Esophagus muscularis mucosa (tissue), 4 donors: ENCODE measurements at regions not wholly inside any gene's neighbourhood (a gene's known extent, or its start where the extent isn't known, plus 50 kb on each side); places are given as distances from the start of the nearest gene placed in this dataset.
"Not testable (repeated sequence)": the region's sequence is repeated elsewhere in the genome, so short reads cannot be mapped to it uniquely, and the experiment has no call there.

Source experiments
- DNase-seq: peaks from one replicate; pipeline ENCODE4 v3.0.0-alpha.2; 2017; ENCODE audit errors: extremely low spot score
- H3K27ac ChIP-seq, 4 donors: fragments of 200-600 bp; sonication (generic); replicated peaks in 1 of 4; 1 replicate in 3 of 4; 2 replicates in 1 of 4; pipeline ENCODE4 v1.5.1; 2016 to 2019; ENCODE audit warnings: mild to moderate bottlenecking in 1 of 4
- H3K27me3 ChIP-seq, 4 donors: fragments of 200-600 bp; sonication (generic); one replicate each; pipeline versions ENCODE4 v1.5.1 to v1.6.0; 2016 to 2019
- H3K36me3 ChIP-seq, 4 donors: fragments of 200-600 bp; sonication (generic); one replicate each; pipeline ENCODE4 v1.5.1; 2016 to 2019
- H3K4me1 ChIP-seq, 4 donors: fragments of 200-600 bp; sonication (generic); one replicate each; pipeline ENCODE4 v1.5.1; 2016 to 2019
- H3K4me3 ChIP-seq, 4 donors: fragments of 200-600 bp; sonication (generic); 1 replicate in 2 of 4; 2 replicates in 2 of 4; pipeline ENCODE4 v1.5.1; 2016 to 2019; ENCODE audit warnings: mild to moderate bottlenecking in 4 of 4, moderate library complexity in 1 of 4
- H3K9me3 ChIP-seq, 4 donors: fragments of 200-600 bp; sonication (generic); 1 replicate in 3 of 4; 2 replicates in 1 of 4; pipeline ENCODE4 v1.5.1; 2016 to 2019
- EP300 ChIP-seq: sonication (generic); formaldehyde crosslinking; IDR thresholded peaks from one replicate; pipeline ENCODE4 v1.6.1; 2017; ENCODE audit warnings: antibody characterized with exemption
- POLR2A ChIP-seq: fragments of 450-650 bp; IDR thresholded peaks from one replicate; pipeline ENCODE4 v1.6.1; 2017; ENCODE audit warnings: antibody characterized with exemption, moderate library complexity, mild to moderate bottlenecking, low read depth
- POLR2AphosphoS5 ChIP-seq, 2 donors: sonication (generic); formaldehyde crosslinking; IDR thresholded peaks; one replicate each; pipeline ENCODE4 v1.6.1; 2017; ENCODE audit warnings: antibody characterized with exemption in 2 of 2
- WGBS: methylation state at CpG from one replicate; pipeline ENCODE4 v1.1.5; 2018; 5-methylcytosine and 5-hydroxymethylcytosine counted together
- intact Hi-C: fragments of 100-400 bp; cut with DNase I; formaldehyde crosslinking; loops from one replicate; pipeline ENCODE4 v1.15.1; 2023
- TF ChIP-seq, protein P1 (sequence below), 3 experiments: fragments of 200-600 bp in 2 of 3; fragments of 450-650 bp in 1 of 3; sonication (generic) in 2 of 3; IDR thresholded peaks; one replicate each; pipeline ENCODE4 v1.5.1; 2017 to 2019; ENCODE audit warnings: antibody characterized with exemption in 3 of 3, mild to moderate bottlenecking in 2 of 3, moderate library complexity in 1 of 3

DNA sequence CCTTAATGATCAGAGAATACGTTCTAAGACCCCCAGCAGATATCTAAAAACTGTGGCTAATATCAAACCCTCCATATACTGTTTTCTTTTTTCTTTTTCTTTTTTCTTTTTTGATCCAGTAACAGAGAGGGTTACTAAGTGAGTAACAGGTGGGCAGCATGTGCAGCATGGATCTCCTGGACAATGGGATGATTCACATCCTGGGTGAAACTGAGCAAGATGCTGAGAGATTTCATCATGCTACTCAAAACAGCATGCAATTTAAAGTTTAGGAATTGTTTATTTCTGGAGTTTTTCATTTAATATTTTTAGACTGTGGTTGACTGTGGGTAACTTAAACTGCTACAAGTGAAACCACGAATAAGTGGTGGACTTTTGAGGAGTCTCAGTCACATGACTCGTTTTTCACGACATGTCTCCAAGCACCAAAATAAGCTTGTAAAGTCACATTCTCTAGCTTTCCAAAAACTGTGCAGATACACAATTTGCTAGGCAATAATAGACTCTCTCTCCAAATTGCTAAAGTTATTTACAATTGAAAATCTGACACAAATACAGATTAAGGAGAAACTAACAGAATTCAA lies 716.2 kb downstream of the NXPH1 start:
- Histone ChIP-seq H3K4me1 (no peaks in the 10 kb centered on the region), H3K36me3 (no peaks in the 10 kb centered on the region), H3K9me3 (no peaks in the 10 kb centered on the region), H3K27me3 (no peaks in the 10 kb centered on the region), H3K27ac (no peak overlapping the region), H3K4me3 (no peak overlapping the region)
- no peak for TF ChIP-seq POLR2AphosphoS5 (IDR thresholded peaks at IDR 0.05)
- TF ChIP-seq, protein P1, sequence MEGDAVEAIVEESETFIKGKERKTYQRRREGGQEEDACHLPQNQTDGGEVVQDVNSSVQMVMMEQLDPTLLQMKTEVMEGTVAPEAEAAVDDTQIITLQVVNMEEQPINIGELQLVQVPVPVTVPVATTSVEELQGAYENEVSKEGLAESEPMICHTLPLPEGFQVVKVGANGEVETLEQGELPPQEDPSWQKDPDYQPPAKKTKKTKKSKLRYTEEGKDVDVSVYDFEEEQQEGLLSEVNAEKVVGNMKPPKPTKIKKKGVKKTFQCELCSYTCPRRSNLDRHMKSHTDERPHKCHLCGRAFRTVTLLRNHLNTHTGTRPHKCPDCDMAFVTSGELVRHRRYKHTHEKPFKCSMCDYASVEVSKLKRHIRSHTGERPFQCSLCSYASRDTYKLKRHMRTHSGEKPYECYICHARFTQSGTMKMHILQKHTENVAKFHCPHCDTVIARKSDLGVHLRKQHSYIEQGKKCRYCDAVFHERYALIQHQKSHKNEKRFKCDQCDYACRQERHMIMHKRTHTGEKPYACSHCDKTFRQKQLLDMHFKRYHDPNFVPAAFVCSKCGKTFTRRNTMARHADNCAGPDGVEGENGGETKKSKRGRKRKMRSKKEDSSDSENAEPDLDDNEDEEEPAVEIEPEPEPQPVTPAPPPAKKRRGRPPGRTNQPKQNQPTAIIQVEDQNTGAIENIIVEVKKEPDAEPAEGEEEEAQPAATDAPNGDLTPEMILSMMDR (IDR thresholded peaks at IDR 0.05), result no peak
- no peak for TF ChIP-seq POLR2A
- TF ChIP-seq EP300, result no peak
- intact Hi-C loops, result no loop called here
- DNase-seq, result no peak
- 88% methylated on average over 4 of the region's 4 CpGs for WGBS

DNA sequence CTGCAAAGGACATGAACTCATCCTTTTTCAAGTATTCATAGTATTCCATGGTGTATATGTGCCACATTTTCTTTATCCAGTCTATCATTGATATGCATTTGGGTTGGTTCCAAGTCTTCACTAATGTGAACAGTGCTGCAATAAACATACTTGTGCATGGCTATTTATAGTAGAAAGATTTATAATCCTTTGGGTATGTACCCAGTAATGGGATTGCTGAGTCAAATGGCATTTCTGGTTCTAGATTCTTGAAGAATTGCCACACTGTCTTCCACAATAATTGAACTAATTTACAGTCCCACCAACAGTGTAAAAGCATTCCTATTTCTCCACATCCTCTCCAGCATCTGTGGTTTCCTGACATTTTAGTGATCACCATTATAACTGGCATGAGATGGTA lies 730.3 kb downstream of the NXPH1 start:
- H3K9me3 ChIP-seq, DNase-seq, H3K36me3 ChIP-seq, intact Hi-C loops, H3K27me3 ChIP-seq, H3K27ac ChIP-seq, H3K4me1 ChIP-seq, H3K4me3 ChIP-seq: not testable (repeated sequence)

DNA sequence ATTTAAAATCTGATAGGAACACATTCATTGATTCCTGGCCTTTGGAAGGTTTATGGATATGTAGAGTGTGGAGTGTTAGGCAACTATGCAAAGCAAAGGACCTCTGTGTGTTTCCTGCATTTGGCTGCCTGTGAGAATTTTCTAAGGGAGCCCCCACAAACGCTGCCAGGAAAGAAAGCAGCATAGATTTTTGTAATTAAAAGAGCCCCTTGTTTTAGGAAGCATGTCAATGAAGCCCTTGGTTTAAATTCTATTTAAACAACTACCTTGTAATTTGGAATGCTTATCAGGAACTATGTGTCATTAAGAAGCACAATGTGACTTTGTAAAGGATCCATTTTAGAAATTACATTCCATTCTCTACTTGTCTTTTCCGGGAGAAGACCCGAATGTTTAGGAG lies 742.5 kb downstream of the NXPH1 start:
- Histone ChIP-seq H3K9me3 (no peaks in the 10 kb centered on the region), H3K4me1 (no peaks in the 10 kb centered on the region), H3K27ac (no peak overlapping the region), H3K36me3 (no peaks in the 10 kb centered on the region), H3K4me3 (no peak overlapping the region), H3K27me3 (no peaks in the 10 kb centered on the region)
- TF ChIP-seq POLR2A, result no peak
- TF ChIP-seq POLR2AphosphoS5 (IDR thresholded peaks at IDR 0.05), result no peak
- TF ChIP-seq EP300, result no peak
- TF ChIP-seq, protein P1 (IDR thresholded peaks at IDR 0.05), result no peak
- WGBS, result 46% methylated on average over 3 of the region's 3 CpGs
- intact Hi-C loops, result no loop called here
- no peak for DNase-seq

DNA sequence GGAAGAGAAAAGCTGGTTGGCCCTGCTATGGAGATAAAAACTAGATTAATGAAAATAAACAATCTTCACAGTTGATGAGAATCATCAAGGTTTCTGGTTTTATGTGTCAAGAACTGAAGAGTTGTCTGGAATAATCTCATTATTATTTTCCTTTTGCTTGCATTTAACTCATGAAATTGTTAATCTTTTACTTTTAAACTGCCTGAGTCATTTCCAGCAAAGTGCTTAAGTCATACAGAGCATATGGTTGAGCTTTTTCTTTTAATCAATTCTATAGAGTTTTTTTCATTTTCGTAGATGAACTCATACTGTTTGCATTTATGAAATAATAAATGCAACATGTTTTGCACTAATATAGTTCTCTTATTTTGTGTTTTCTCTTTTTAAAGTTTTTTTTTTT lies 747.9 kb downstream of the NXPH1 start:
- H3K9me3 ChIP-seq, result no peaks in the 10 kb centered on the region
- H3K27ac ChIP-seq, result no peak overlapping the region
- intact Hi-C loops, result no loop called here
- H3K4me1 ChIP-seq, result no peaks in the 10 kb centered on the region
- WGBS, result 68% methylated on average over 1 of the region's 1 CpG
- H3K27me3 ChIP-seq, result no peaks in the 10 kb centered on the region
- no peak overlapping the region for H3K4me3 ChIP-seq
- H3K36me3 ChIP-seq, result no peaks in the 10 kb centered on the region
- TF ChIP-seq POLR2AphosphoS5 (IDR thresholded peaks at IDR 0.05) (no peak), EP300 (no peak), POLR2A (no peak)
- TF ChIP-seq, protein P1 (IDR thresholded peaks at IDR 0.05), result no peak
- DNase-seq, result no peak

DNA sequence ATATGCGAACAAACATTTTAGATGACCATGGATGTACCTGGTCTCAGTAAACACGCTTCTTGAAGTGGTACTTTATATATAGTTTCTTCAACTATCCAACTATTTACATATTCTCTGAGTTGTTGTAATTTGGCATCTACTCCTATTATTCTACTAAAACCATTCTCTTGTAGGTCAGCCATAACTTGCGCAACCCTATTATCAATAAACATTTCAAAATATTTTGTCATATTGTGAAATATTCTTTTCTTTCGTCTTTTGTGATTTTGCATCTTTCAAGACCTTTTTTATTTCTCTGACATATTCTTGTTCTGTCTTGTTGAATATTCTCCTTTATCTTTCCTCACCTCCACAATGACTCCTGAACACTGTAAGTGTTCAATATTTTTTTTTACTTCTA lies 753.3 kb downstream of the NXPH1 start:
- intact Hi-C loops, result no loop called here
- no peak overlapping the region for H3K4me3 ChIP-seq
- 88% methylated on average over 4 of the region's 4 CpGs for WGBS

More for the DNA sequence above, 753.3 kb downstream of the NXPH1 start:
- DNase-seq, result no peak
- Histone ChIP-seq H3K4me1 (no peaks in the 10 kb centered on the region), H3K9me3 (no peaks in the 10 kb centered on the region), H3K27ac (no peak overlapping the region), H3K36me3 (no peaks in the 10 kb centered on the region), H3K27me3 (no peaks in the 10 kb centered on the region)
- TF ChIP-seq, protein P1 (IDR thresholded peaks at IDR 0.05), result no peak
- TF ChIP-seq POLR2AphosphoS5 (IDR thresholded peaks at IDR 0.05) (no peak), POLR2A (no peak), EP300 (no peak)
